ENCODE measurements at regions not wholly inside any gene's neighbourhood (a gene's known extent, or its start where the extent isn't known, plus 50 kb on each side); places are given as distances from the start of the nearest gene placed in this dataset.

DNA sequence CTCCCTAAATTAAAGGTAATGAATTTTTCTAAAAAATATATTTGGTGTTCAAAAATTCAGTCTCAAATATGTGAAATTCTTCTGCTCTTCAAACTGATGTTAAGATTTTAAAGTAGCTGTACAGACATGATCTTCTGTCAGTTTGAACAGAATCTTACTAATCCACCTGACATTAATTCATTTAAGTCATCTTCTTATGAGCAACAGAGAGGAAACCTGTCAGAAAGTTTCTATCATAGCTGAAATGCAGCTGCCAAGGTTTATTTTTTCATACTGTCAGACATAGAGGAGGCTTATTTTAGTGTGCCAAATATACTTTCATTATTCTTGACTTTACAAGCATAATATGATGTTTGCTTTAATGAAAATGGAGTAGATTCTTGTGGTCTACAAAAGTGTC, 686.6 kb upstream of the MIS18BP1 start:
- no peak for TF ChIP-seq EZH2 (optimal IDR thresholded peaks at IDR 0.05; ENCODE audit: low read depth, low read length)
- TF ChIP-seq, protein P1, sequence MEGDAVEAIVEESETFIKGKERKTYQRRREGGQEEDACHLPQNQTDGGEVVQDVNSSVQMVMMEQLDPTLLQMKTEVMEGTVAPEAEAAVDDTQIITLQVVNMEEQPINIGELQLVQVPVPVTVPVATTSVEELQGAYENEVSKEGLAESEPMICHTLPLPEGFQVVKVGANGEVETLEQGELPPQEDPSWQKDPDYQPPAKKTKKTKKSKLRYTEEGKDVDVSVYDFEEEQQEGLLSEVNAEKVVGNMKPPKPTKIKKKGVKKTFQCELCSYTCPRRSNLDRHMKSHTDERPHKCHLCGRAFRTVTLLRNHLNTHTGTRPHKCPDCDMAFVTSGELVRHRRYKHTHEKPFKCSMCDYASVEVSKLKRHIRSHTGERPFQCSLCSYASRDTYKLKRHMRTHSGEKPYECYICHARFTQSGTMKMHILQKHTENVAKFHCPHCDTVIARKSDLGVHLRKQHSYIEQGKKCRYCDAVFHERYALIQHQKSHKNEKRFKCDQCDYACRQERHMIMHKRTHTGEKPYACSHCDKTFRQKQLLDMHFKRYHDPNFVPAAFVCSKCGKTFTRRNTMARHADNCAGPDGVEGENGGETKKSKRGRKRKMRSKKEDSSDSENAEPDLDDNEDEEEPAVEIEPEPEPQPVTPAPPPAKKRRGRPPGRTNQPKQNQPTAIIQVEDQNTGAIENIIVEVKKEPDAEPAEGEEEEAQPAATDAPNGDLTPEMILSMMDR (IDR thresholded peaks at IDR 0.05; ENCODE audit: low read length) = no peak

All from MM.1S (cell line).